ENCODE measurements at regions not wholly inside any gene's neighbourhood (a gene's known extent, or its start where the extent isn't known, plus 50 kb on each side); places are given as distances from the start of the nearest gene placed in this dataset.
"Not testable (repeated sequence)": the region's sequence is repeated elsewhere in the genome, so short reads cannot be mapped to it uniquely, and the experiment has no call there.

GRCh38 chr10:84701370-84701720, 373.0 kb downstream of the CCSER2 start:
- no peak for DNase-seq (ENCODE audit: low read depth)

DNA sequence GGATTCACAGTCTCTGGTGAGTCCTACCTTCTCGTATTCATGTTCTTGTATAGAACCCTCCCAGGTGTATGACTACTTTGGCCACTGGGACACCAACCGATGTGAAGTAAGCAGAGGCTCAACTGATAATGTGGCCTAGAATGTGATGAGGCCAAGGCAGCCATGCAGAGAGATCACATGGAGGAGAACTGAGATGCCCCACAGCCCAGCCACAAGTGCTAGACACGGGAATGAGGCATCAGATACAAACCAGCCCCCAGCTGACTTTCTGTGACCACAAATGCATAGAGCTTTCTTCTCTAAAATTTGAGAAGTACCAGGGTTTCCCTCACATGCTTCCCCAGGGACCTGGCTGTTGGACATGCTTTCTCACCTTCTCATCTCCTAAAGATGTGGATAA, 375.7 kb downstream of the CCSER2 start:
- no peak for DNase-seq (ENCODE audit: low read depth)

DNA sequence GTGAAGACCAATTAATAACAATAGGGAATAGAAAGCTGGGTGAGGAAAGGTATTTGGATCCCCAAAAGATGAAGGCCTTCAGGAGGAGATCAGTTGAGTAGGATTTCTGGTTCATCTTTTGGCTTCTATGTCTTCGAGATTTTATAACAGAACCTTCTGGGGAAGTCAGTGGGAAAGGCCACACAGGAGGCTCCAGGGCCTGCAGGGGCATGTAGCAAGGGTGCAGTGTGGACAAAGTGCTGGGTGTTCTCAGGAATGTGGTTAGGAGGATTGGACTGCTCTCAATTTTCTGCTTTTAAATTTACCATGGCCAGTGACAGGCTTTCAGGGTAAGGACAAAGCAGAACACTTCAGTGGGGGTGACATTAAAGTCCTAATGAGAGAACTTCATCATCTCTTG, 378.0 kb downstream of the CCSER2 start:
- no peak for DNase-seq (ENCODE audit: low read depth)

DNA sequence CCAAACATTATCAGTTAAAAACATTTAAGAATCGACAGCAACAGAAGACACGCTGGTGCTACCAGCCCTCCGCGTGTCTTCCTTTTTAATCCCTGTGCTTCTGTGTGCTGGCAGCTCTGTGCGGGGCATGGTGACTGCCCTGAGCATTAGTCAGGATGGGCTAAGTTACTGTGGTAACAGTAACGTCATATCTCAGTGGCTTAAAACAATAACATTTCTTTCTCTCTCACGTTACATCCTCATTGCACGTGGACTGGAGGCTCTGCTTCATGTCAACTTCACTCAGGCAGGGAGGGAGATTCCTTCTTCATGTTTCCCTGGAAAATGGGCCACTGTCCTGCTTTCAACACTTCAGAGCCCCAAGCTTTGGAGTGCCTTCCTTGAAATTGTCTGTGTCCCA, 378.5 kb downstream of the CCSER2 start:
- no peak for DNase-seq (ENCODE audit: low read depth)

GRCh38 chr10:84715911-84716310, 387.5 kb downstream of the CCSER2 start:
- DNase-seq (ENCODE audit: low read depth), result no peak

GRCh38 chr10:84718877-84719616, 390.7 kb downstream of the CCSER2 start:
- no peak for DNase-seq (ENCODE audit: low read depth)

DNA sequence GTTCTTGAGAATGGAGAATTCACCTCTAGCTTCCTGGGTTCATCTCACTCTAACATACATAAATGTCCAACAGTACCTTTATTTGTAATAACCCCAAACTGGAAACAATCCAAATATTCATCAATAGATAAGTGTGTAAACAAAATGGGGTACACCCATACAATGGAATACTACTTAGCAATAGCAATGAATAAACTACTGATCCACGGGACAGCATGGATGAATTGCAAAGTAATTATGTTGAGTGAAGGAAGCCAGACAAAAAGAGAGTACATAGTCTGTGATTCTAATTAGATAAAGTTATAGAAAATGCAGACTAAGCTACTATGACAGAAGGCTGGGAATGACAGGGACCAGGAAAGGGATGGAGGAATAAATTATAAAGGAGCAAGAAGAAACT, 391.3 kb downstream of the CCSER2 start:
- no peak for DNase-seq (ENCODE audit: low read depth)

- no peak for DNase-seq (ENCODE audit: low read depth)
Measured at GRCh38 chr10:84727398-84727797, 399.0 kb downstream of the CCSER2 start.

DNA sequence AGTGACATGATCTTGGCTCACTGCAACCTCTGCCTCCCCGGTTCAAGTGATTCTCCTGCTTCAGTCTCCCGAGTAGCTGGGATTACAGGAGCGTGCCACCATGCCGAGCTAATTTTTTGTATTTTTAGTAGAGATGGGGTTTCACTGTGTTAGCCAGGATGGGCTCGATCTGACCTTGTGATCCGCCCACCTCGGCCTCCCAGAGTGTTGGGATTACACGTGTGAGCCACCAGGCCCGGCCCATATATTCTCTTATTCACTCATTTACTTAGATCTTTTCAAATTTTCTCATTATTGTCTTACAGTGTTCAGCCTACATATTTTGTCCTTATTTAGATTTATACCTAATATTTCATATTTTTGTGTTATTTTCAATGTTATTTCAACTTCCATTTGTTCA, 410.7 kb downstream of the CCSER2 start:
- DNase-seq (ENCODE audit: low read depth), result not testable (repeated sequence)

DNA sequence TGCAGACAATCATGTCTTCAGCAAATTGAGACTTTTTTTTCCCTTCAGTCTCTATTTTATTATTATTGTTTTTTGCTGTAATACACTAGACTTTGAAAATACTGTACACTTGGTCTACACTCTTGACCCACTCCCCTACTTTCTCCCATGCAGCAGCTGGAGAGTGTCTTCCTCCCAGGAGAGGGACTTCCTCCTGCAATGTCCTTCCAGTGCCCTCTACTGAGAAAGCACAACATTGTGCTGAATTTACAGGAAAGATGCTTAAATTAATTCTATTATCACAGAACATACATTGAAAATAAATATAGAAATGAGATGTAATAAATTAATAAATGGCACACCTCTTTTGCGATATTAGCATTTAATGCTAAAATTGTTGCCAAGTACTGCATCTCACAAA, 411.3 kb downstream of the CCSER2 start:
- DNase-seq (ENCODE audit: low read depth), result no peak

- DNase-seq (ENCODE audit: low read depth), result no peak
Measured at GRCh38 chr10:84743483-84743882, 415.1 kb downstream of the CCSER2 start.

GRCh38 chr10:84755311-84755710, 426.9 kb downstream of the CCSER2 start:
- no peak for DNase-seq (ENCODE audit: low read depth)

DNA sequence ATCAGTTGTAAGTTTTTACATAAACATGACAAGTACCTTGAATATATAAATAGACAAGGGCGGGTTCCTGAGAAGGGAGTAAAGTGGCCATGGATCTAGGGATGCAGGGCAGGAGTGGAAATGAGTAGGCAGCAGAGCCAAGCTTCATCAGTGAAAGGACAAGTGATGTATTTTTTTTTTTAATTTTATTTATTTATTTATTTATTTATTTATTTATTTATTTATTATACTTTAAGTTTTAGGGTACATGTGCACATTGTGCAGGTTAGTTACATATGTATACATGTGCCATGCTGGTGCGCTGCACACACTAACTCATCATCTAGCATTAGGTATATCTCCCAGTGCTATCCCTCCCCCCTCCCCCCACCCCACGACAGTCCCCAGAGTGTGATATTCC, 428.3 kb downstream of the CCSER2 start:
- not testable (repeated sequence) for DNase-seq (ENCODE audit: low read depth)

GRCh38 chr10:84761994-84762614, 433.7 kb downstream of the CCSER2 start:
- not testable (repeated sequence) for DNase-seq (ENCODE audit: low read depth)

- no peak for DNase-seq (ENCODE audit: low read depth)
Measured at GRCh38 chr10:84762754-84763394, 434.5 kb downstream of the CCSER2 start.

DNA sequence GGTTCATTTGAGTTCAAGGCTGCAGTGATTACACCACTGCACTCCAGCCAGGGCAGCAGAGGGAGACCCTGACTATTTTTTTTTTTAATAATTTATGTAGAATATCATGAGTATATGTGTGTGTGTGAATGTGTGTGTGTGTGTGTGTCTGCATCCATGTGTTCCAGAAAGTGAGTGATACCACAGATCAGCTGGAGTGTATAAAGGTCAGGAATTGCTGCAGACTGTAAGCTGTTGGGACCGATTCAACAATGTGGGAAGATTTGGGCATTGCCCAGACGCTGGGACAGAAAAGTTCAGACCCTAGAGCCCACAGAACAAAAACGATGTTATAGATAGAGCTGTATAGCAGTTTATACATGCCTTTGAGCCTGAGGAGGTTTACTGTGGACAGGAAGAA, 435.6 kb downstream of the CCSER2 start:
- DNase-seq (ENCODE audit: low read depth), result no peak

GRCh38 chr10:84765086-84765485, 436.7 kb downstream of the CCSER2 start:
- DNase-seq (ENCODE audit: low read depth), result no peak

GRCh38 chr10:84765656-84766055, 437.3 kb downstream of the CCSER2 start:
- DNase-seq (ENCODE audit: low read depth), result no peak

GRCh38 chr10:84766923-84767322, 438.5 kb downstream of the CCSER2 start:
- DNase-seq (ENCODE audit: low read depth), result no peak

GRCh38 chr10:84768132-84768531, 439.7 kb downstream of the CCSER2 start:
- DNase-seq (ENCODE audit: low read depth), result no peak

DNA sequence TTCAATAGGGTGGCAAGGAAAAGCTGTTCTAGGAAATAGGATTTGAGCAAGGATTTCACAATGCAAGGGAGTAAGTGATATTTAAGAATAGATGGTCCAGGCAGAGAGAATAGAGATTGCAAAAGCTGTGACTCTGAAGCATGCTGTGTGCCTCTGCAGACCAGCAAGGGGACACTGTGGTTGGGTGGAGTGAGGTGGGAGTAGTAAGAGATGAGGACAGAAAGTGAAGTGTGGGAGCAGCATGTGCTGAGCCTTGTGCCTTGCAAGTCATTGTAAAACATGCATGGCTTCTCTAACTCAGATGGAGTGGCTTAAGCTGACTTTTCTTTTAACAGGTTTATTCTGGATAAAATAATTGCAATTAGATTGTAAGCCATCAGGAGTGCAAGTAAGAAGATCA, 442.4 kb downstream of the CCSER2 start:
- DNase-seq (ENCODE audit: low read depth), result no peak

DNA sequence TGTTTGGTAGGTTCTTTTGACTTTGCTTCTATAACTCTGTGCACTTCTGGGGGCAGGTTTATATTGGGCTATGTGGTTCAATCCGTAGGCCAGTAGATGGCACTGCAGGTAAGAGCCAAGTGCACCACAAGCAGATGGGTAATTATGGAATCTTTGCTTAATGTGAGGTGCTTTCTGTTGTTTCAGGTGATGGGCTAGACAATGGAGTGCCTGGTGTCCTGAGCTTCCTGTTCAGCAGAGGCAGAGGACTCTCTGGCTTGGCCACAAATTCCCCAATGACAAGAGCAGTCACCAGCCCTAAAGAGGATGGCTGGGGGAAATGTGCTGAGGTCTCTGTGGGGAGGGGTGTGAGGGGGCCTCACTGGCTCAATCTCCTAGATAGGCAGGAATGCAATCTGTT, 455.0 kb downstream of the CCSER2 start:
- no peak for DNase-seq (ENCODE audit: low read depth)

DNA sequence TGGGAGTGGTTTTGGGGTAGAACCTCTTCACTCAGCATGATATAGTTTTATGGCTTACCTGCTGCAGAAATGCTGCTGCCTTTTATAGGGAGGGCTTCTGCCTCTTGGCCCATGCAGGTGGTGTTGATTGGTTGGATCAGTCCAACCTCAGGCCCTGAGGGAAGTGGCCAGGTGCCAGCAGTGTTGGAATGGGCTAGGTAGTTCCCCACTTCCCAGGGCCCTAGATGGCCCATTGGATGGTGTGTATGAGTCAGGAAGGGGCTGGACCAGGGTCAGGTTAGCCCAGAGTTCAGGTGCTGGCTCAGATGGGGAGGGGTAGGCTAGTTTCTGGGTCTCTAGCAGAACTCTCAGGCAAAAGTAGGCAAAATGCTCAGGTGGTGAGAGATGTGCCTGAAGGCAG, 455.5 kb downstream of the CCSER2 start:
- DNase-seq (ENCODE audit: low read depth), result no peak
